GM19025 (cell line): ENCODE measurements at regions not wholly inside any gene's neighbourhood (a gene's known extent, or its start where the extent isn't known, plus 50 kb on each side); places are given as distances from the start of the nearest gene placed in this dataset.
"Not testable (repeated sequence)": the region's sequence is repeated elsewhere in the genome, so short reads cannot be mapped to it uniquely, and the experiment has no call there.

Source experiments
- ATAC-seq: cut with Tn5 transposase; IDR thresholded peaks from one replicate; pipeline ENCODE4 v1.9.1; 2021; ENCODE audit warnings: mild to moderate bottlenecking, low read depth, moderate library complexity; ENCODE audit not compliant: unreplicated experiment

DNA sequence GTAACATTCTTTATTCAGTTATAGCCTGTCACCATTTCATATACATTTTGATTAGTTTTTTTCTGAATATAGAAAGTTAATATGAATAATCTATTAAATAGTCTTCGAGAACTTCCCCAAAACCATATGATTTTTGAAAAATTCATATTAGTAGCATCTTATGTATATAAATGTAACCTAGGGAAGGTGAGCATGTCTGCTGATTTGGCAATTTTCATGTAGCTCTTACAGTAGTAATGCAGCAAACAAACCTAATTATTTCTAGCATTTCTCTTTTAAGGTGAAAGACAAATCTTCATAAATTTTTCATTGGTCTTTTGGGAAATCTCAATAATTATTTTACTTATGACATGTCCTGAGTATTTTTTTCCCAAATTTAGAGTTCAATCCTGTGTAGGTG lies 939.0 kb downstream of the TBC1D32 start:
- ATAC-seq: no peak

DNA sequence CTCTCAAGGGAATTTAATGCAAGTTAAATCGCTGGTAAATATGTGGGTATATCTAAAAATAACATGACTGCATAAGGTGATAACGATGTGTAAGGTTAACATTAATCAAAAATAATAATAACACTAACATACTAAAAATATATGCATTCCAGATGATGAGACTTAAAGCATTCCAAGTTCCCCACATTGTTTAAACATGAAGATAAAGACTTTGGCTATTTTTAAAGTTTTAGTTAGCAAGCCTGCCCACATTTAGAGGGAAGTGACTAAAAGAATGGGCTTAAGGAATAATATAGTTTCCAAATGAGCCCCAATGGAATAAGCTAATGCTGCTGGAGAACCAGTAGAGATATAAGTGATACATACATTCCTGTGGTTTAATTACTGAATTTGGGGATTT lies 941.3 kb downstream of the TBC1D32 start:
- no peak for ATAC-seq

DNA sequence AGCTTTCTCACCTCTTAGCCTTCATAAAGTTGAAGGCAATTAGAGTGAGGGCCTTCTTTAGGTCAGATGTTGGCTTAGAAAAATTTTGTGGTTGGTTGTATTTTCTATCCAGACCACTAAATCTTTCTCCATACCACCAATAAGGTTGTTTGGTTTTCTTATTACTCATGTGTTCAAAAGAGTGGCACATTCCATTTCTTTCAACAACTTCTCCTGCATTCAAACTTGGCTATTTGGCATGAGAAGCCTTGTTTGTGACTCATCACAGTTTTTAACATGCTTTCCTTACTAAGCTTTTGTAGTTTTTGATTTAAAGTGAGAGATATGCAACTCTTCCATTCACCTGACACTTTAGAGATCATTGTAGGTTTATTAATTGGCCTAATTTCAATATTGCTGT lies 949.6 kb downstream of the TBC1D32 start:
- no peak for ATAC-seq

DNA sequence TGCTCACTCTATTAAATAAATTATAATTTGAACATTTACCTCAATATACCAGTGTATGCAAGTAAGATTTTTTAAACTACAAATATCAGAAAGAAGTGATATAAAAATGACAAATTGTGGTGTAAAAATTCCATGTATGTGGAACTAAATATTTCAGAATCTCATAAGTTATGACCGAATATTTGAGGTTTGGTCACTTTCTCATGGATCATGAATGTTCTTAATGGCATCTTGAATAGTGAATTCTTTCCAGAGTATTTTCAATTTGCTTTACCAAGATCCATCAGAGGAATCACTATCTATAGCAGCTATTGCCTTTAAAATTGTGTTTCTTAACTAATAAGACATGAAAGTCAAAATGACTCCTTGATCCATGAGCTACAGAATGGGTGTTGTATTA lies 950.6 kb downstream of the TBC1D32 start:
- ATAC-seq: no peak

DNA sequence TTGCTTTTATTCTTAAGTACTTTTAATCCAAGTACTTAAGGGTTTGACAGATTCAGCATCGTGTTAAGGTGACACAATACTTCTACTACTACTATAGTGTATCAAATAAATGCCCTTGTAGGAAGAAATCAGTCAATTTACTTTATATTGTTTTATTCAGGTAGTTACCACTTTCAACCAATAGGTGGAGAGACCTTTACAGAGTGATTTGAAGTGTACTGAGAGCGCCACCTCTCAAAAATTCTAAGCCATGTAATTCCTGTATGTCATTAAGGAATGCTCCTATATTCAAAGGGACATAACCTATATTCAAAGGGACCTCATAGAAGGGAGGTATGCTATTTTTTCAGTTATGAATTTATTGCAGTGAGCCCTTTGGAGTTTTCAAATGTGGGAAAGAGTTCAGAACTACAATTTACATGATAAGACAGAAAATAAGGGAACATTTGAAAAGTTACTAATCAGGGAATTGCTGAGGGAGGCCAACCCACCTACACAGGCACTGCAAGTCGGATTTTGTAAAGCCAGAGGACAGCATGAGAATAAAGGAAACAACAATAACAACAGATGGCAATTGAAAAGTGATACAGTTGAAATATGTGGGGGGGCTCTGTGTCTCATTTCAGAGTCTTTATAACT lies 955.6 kb downstream of the TBC1D32 start:
- peak; percentile 57 for ATAC-seq

DNA sequence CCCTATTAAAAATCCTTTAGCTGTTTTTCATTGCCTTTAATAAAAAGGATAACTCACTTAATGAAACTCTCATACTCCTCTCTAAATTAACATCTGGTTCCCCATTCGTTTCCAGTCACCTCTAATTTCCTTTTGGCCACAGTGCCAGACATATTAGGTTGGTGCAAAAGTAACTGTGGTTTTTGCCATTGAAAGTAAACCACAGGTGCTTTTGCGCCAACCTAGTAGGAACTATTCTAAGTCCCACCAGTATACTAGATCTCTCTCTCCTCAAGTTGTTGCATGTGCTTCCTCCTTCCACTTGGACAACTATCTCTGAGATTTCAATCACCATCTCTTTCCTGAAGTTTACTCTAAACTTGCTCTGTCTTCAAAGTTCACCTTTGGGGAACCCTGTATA lies 961.1 kb downstream of the TBC1D32 start:
- ATAC-seq: no peak

DNA sequence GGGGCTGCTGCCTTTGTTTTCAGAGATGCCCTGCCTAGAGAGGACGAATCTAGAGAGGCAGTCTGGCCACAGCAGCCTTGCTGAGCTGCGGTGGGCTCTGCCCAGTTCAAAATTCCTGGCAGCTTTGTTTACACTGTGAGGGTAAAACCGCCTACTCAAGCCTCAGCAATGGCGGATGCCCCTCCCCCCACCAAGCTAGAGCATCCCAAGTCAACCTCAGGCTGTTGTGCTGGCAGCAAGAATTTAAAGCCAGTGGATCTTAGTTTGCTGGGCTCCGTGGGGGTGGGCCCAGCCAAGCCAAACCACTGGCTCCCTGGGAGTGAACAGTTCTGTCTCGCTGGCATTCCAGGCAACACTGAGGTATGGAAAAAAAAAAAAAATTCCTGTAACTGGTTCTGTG lies 970.9 kb downstream of the TBC1D32 start:
- no peak for ATAC-seq

DNA sequence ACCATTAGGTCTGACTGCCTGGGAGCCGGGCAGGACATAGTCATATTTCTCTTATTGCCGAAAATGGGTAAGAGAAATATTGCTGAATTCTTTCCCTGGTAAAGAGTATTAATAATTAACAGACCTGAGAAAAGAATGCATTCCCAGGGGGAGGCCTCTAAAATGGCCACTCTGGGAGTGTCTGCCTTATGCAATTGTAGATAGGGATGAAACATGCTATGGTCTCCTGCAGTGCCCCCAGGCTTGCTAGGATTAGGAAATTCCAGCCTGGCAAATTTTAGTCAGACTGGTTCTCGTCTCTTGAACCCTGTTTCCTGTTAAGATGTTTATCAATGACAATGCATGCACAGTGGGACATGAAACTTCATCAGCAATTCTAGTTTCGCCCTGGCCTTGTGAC lies 975.7 kb downstream of the TBC1D32 start:
- not testable (repeated sequence) for ATAC-seq

DNA sequence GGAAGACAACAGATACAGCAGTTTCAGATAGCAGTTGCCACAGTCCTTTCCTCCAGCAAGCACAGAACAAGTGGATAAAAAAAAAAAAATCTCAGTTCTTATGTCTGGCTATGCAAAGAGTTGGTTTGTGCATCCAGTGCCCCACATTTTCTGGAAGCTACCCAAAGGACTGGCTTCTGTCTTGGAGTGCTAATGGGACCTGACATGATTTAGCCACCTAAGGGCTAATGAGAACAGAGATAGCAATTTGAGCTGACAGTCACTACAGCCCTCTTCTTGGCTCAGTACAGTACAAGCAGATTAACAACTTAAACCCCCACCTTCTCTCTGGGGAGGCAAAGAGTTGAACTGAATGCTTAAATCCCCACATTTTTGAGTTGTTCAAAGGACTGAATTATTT lies 976.8 kb downstream of the TBC1D32 start:
- ATAC-seq: no peak

DNA sequence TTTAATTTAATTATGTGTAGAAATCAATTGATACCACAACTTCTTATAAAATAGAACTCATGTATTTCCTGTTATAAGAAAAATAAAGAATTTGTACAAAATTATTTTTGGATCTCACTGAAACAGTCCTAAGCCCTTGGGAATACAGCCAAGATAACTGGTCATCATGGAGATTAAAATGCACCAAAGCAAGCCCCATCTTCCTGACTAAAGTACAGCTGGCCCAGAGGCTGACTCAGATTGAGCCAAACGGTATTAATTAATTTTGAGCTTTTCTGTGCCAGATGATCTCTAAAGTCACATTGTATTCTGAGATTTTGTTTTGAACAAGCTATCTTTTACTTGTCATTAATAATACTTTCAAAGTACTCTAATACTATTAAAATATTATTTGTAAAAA lies 978.5 kb downstream of the TBC1D32 start:
- no peak for ATAC-seq

DNA sequence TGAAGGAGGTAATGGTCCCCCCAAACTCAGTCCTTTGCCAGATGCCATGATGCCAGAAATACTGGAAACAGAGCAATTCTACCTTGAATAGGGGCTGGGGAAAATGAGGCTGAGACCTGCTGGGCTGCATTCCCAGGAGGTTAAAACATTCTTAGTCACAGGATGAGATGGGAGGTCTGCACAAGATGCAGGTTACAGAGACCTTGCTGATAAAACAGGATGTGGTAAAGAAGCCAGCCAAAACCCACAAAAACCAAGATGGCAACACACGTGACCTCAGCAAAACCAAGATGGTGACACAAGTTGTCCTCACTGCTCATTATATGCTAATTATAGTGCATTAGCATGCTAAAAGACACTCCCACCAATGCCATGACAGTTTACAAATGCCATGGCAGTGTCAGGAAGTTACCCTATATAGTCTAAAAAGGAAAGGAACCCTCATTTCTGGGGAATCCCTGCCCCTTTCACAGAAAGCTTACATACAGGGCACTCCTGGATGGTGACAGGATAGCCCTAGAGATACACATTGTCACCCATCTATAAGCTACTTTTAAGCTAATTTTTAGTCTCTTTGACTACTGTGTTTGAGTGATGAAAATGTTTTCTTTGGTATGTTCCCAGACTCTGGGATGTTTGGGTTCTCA lies 979.7 kb downstream of the TBC1D32 start:
- no peak for ATAC-seq

DNA sequence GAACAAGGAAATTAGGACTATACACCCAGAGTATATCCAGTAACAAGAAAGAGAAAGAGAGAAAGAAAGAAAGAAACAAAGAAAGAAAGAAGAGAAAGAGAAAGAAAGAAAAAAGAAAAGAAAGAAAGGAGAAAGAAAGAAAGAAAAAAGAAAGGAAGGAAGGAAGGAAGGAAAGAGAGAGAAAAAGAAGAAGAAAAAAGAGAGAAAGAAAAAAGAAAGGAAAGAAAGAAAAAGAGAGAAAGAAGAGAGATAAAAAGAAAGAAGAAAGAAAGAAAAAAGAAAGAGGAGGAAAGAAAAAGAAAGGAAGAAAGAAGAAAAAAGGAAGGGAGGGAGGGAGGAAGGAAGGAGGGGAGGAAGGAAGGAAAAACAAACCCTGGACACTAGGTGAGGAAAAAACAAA lies 981.8 kb downstream of the TBC1D32 start:
- ATAC-seq: no peak

DNA sequence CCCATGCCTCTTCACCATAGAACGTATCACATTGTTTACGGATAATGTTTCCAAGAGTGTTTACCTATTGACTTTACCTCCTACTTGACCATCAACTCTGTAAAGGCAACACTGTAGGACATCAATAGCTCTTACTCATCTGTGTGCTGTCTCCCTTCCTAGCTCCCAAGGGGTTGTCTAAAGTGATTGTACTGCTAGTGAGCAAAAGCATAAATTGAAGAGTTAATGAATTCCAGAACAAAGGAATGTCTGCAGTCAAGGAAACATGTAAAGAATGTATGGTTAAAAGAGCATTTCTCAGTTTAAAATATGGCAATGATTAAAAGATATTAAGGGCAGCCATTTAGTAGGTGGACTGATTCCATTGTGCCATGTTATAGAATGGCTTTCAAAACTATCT lies 985.4 kb downstream of the TBC1D32 start:
- no peak for ATAC-seq

DNA sequence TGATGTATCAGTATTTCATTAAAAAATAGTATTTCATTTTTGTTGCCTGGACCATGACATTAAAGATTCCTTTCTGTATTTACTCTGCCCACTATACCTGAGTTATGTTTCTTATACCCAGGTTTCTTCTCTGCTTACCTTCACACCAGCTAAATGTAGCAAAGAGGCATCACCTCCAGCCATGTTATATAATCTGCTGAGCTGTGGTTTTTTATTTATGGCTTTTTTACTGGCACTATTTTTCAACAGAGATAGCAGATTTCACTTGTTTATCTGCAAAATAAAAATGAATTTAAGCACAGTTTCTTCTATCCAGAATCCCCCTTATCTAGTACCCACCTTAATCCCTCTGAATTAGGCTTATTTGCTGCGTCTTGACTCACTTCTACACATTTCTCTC lies 979.0 kb upstream of the MAN1A1 start:
- ATAC-seq: no peak

DNA sequence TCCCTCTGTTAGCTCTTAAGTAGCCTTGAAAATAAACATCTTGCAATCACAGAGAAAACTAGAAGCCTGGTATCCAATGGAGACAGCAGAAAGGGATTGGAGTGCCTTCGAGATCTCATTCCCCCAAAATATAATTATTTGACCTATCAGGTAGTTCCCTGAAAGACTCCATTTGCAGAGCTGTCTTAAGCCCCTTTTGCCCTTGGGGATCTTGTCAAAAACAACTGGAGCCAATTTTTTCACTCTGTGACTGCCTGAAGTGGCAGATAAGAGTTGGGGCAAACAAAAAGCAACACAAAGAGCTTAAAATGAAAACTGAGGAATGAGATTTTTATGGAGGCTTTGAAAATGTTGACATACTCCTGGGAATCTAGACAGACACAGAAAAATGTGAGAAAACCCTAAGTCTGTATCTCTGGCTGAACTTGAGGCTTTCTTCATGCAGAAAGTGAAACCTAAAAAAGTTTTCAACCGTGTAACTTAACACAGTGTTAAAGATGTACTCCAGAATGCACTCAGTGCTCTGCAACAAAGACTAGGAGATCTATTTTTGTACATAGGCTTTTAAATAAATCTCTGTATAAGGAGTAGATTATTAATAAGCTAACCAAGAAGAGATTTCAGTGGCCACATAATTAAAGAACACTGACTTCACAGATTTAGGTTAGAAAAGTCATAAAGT lies 971.1 kb upstream of the MAN1A1 start:
- ATAC-seq: peak; percentile 51

DNA sequence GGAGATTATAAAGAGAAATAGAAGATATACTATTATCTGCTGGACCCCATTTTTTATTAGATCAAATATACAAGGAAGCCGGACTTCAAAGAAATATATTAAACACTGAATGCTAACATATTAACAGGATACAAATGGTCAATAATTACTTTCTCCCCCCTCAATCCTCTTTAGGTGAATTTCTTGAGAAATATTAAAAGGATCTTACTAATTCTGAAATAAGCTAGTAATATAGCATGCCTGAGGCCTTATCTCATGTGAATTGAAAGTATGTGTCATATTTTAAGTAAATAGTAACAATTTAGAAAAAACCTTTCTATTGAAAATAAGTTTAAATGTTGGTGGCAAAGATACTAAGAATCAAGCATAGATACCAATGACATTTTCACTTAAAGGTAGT lies 954.7 kb upstream of the MAN1A1 start:
- ATAC-seq: no peak

DNA sequence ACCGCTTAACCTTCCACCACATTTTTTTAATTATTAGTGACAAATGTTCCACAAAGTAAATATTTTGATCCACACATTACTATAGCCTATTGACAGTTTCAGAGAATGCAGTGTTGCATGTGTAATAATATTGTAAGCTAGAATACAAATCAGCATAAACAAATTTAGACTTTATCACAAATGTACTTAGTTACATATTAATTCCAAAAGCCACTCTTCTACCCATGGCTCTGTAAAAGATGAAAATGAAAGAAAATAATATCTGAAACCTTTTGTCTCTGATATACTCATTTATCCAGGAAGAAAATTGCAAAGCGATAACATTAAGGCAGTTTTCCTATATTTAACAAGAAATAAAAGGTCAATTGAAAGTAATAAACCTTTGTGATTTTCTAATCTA lies 954.0 kb upstream of the MAN1A1 start:
- peak; percentile 48 for ATAC-seq

DNA sequence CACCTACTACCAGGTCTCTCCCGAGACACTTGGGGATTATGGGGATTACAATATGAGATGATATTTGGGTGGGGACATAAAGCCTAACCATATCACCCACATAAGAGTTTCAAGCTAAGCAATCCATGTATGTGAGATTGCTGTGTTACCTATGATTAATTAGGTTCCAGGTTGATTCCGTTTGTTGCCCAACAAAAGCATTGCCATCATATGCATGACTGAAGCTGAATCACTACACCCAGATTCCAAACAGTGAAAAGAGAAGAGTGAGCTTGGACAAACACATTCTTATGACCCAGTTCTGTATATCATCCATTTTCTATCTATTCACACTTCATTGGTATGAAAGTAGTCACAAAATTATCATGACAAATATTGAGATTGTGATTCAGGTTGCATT lies 952.5 kb upstream of the MAN1A1 start:
- no peak for ATAC-seq

DNA sequence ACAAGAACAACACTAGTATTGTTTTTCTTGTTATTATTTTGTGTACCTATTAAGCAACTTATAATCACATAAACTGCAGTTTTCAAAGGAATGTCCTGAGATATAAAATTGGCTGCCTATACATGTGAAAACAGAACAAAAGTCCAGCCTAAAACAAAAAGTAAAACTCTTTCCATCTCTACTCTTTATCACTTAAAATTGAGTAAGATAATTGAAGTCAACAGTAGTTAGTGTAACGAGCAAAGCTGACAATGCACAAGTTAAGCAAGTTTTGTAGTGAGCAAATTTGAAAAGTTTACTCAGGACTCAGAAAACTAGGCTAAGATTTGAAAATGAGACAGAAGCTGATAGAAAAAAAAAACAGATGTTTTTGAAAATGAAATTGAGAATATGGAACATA lies 941.4 kb upstream of the MAN1A1 start:
- ATAC-seq: no peak

DNA sequence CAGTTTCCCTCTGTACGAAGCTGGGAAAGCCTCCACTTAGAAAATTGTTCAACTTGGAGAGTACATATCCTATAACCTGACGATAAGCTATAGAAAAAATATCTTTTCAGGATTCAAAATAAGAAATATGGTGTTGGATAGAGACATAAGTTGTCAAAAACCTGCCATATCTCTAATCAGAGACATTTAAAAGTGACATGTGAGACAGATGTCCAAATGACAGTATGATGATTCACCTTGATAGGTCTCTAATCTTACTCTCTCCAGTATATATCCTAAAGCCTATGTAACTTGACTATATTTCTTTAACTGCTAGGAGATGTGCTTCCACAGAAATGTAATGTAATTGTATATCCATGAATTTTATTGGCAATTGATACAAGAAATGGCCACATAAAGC lies 932.4 kb upstream of the MAN1A1 start:
- ATAC-seq: no peak

DNA sequence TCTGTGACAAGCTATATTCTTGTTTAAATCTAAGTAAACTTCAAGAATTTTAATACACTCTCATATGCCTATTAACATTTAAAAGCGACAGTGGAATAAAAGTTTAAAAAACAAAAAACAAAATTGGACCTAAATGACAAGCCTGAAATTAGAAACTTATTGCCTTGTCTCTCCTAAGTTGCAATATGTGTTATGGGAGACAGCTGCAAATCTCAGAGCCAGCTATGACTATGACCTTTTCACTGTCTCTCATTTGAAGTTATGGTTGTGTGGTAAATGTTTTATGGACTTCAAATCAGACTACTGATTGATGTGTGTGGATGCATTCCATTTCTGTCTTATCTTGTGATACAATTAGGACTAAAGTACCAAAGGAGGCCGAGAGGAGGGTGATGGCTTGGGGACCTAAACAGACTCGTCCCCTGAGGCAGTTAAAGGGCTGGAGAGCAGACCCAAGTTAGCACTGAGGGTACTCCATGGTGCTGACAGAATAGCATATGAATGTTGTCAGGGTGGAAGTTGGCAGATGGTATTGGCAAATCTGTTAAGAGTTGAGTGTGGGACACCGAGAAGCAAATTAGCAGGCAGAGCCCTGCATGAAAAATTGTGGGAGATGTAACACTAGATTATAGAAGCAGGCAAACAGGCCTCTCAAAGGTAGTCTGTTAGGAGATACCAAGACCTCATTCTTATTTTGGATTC lies 930.1 kb upstream of the MAN1A1 start:
- ATAC-seq: no peak
